ENCODE measurements at regions not wholly inside any gene's neighbourhood (a gene's known extent, or its start where the extent isn't known, plus 50 kb on each side); places are given as distances from the start of the nearest gene placed in this dataset.

- Histone ChIP-seq H3K4me3 (no peak overlapping the region), H3K27ac (no peak overlapping the region)
- no peak for TF ChIP-seq CTCF (IDR thresholded peaks at IDR 0.05)
- no peak for DNase-seq (ENCODE audit: low spot score)
Observed at GRCh38 chr18:77600674-77601073, 351.0 kb downstream of the GALR1 start.

GRCh38 chr18:77601567-77601966 is 351.9 kb downstream of the GALR1 start:
- Histone ChIP-seq H3K4me3 (no peak overlapping the region), H3K27ac (no peak overlapping the region)
- no peak for DNase-seq (ENCODE audit: low spot score)
- no peak for TF ChIP-seq CTCF (IDR thresholded peaks at IDR 0.05)

- no peak for TF ChIP-seq CTCF (IDR thresholded peaks at IDR 0.05)
- Histone ChIP-seq H3K4me3 (no peak overlapping the region), H3K27ac (no peak overlapping the region)
- DNase-seq (ENCODE audit: low spot score), result no peak
Observed at GRCh38 chr18:77607087-77607486, 357.4 kb downstream of the GALR1 start.

- Histone ChIP-seq H3K4me3 (no peak overlapping the region), H3K27ac (no peak overlapping the region)
- no peak for TF ChIP-seq CTCF (IDR thresholded peaks at IDR 0.05)
- DNase-seq (ENCODE audit: low spot score), result no peak
Observed at GRCh38 chr18:77608807-77609206, 359.2 kb downstream of the GALR1 start.

- Histone ChIP-seq H3K4me3 (no peak overlapping the region), H3K27ac (no peak overlapping the region)
- no peak for DNase-seq (ENCODE audit: low spot score)
- TF ChIP-seq CTCF (IDR thresholded peaks at IDR 0.05), result no peak
Observed at GRCh38 chr18:77617694-77618093, 368.0 kb downstream of the GALR1 start.

GRCh38 chr18:77619525-77619924 is 369.9 kb downstream of the GALR1 start:
- DNase-seq (ENCODE audit: low spot score), result no peak
- no peak overlapping the region for H3K4me3 ChIP-seq
- H3K27ac ChIP-seq, result no peak overlapping the region
- no peak for TF ChIP-seq CTCF (IDR thresholded peaks at IDR 0.05)

GRCh38 chr18:77622009-77622692 is 372.5 kb downstream of the GALR1 start:
- H3K4me3 ChIP-seq, result no peak overlapping the region
- no peak for TF ChIP-seq CTCF (IDR thresholded peaks at IDR 0.05)

More at GRCh38 chr18:77622009-77622692, 372.5 kb downstream of the GALR1 start:
- no peak for DNase-seq (ENCODE audit: low spot score)
- H3K27ac ChIP-seq, result no peak overlapping the region

All from coronary artery (tissue), 2 donors.